GM18520 (cell line): ENCODE measurements at regions not wholly inside any gene's neighbourhood (a gene's known extent, or its start where the extent isn't known, plus 50 kb on each side); places are given as distances from the start of the nearest gene placed in this dataset.
"Not testable (repeated sequence)": the region's sequence is repeated elsewhere in the genome, so short reads cannot be mapped to it uniquely, and the experiment has no call there.

Experiments used
- ATAC-seq: cut with Tn5 transposase; IDR thresholded peaks from one replicate; pipeline ENCODE4 v1.9.1; 2021; ENCODE audit not compliant: unreplicated experiment

DNA sequence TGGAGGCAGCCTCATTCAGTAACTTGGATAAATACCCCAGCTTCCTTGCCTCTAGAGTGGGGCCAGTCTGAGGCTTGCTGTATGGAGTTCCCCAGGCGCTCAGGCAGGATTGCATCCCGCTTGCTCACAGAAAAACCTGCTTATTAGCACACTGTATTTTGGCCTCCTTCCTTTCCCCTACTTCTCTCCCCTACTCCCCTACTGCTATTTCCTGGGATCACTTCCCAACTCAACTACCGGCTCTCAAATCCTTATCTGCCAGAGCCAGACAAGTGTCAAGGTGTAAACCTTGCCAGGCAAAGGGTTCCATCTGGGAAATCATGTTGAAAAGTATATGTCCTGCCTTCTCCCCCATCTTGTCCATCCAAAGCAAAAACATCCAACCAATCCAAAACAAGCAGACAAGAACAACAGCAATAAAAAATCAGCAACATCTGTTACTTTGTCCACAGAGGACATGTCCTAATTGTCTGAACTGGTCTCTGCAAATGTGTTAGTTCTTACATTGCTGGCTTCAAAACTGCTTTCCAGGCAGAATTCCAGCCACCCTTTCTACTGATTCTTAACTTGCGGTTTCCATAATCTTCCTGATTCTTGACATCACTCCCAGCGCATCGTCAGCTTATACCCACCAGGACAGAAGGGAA lies 164.1 kb upstream of the SEMA6A start:
- no peak for ATAC-seq

GRCh38 chr5:116738239-116738614 lies 163.6 kb upstream of the SEMA6A start:
- ATAC-seq = no peak

DNA sequence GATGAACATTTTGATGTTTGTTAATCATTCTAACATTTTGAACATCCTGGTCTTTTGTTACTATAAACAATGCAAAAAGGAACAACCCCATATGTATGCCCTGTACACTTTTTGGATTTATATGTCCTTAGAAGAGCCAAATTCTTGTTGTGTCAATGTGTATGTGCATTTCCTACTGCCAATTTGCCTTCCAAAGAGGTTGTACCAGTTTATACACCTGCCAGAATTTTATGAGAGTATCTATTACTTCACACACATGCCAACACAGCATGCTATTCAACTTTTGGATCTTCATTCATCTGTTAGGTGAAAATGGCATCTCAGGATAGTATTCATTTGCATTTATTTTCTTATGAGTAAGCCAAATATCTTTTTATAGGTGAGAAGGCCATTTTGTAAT lies 162.0 kb upstream of the SEMA6A start:
- ATAC-seq = no peak

GRCh38 chr5:116733991-116734975 lies 159.7 kb upstream of the SEMA6A start:
- no peak for ATAC-seq

- ATAC-seq = no peak
Measured at GRCh38 chr5:116732591-116732990, 158.0 kb upstream of the SEMA6A start.

- ATAC-seq = no peak
Measured at GRCh38 chr5:116731432-116731831, 156.8 kb upstream of the SEMA6A start.

DNA sequence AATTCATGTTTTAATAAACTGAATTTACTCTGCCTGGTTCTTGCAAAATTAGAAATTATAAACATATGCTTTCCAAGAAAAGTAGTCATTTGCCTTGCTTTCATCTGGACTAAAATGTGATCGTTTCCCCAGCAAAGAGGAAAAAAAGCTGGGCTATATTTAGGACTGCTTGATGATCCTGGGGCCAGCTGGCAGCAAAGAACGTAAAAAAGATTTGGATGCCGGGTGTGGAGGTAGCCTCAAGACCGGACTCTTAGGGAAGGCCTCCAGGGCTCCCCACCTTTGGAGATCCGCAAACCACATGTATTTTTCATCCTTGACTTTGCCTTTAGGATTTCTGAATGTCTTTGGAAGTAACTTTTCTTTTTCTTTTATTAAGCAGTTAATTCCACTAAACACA lies 156.1 kb upstream of the SEMA6A start:
- ATAC-seq = no peak

GRCh38 chr5:116730185-116730584 lies 155.6 kb upstream of the SEMA6A start:
- ATAC-seq = no peak

DNA sequence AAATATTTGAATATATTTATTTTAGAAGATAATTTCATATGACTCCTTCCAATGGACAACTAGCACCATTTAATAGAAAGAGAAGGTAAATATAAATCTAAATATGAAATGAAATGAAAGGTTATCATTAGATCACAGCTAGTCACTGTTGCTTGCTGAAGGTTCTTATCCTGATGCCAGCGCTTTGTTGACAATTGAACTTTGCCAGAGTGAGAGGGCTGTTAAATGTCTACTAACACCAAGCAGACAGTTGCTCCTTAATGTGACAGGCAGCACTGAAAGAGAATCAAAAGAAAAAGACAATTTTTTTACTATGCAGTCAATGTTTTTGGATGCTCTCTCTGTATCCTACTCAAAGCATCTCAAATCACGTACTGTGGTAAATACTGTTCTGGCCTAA lies 152.6 kb upstream of the SEMA6A start:
- ATAC-seq = no peak

DNA sequence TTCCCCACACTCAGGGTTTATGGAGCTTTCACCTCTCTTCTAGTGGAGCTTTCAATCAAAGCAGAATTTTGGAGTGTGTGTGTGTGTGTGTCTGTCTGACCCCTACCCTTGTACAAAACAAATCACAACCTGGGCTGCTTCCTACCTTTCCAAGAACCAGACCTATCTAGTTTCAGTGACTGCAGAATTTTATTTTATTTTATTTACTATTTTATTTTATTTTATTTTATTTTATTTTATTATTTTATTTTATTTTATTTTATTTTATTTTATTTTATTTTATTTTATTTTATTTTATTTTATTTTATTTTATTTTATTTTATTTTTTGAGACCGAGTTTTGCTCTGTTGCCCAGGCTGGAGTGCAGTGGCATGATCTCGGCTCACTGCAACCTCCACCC lies 151.6 kb upstream of the SEMA6A start:
- ATAC-seq = not testable (repeated sequence)

DNA sequence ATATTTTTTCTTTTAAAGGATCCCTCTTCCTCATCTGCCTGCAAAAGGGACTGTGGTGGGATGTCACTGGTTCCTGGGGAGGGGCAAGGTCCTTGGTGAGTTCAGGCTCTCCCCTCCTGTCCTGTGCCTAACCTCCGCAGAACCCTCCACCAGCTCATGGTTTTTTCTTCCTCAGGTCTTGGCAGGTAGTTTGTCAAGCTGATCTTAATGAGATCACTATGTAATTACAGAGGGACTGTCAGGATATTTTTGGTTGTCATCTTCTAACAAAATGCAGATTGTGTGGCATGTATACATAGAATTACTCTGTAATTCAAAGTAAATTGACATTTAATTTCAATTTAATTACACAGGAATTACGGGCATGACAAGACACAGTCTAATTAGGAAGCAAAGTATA lies 150.3 kb upstream of the SEMA6A start:
- no peak for ATAC-seq

GRCh38 chr5:116722651-116723050 lies 148.0 kb upstream of the SEMA6A start:
- ATAC-seq = no peak

- ATAC-seq = no peak
Measured at GRCh38 chr5:116719106-116719505, 144.5 kb upstream of the SEMA6A start.

DNA sequence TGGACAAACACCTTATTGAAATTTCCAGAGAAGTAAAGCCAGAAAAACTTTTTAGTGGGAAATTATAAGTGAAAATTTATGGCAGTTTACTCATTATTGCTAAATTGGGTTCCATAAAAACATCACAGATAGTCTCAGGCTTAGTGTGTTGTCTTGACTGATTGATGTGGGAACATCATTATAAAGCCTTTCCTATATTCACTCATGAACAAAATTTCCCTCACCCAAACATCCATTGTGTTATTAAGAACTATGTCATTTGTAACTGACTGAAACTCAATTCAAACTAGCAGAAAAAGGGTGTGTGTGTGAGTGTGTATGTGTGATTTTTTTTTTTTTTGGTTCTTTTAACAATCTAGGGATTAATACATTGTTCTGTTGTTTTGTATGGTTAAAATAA lies 143.7 kb upstream of the SEMA6A start:
- ATAC-seq = no peak

GRCh38 chr5:116709082-116709481 lies 134.5 kb upstream of the SEMA6A start:
- ATAC-seq = no peak

- not testable (repeated sequence) for ATAC-seq
Measured at GRCh38 chr5:116705121-116705519, 130.5 kb upstream of the SEMA6A start.

DNA sequence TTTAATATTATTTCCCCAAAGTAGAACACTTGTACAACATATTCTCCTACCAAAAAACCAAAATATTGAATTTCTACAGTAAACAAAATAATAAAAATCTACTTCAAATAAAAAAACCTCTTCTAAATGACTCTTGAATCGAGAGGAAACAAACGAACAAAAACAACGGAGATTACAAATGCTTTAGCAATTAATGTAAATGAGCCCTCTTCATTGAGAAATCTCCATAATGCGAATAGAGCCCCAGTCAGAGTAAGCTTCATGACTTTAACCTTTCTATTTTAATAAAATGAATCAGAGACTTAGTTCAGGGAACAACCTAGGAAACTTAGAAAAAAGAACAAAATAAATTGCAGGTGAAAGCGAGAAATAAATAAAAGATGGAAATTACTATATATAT lies 129.3 kb upstream of the SEMA6A start:
- ATAC-seq = no peak

DNA sequence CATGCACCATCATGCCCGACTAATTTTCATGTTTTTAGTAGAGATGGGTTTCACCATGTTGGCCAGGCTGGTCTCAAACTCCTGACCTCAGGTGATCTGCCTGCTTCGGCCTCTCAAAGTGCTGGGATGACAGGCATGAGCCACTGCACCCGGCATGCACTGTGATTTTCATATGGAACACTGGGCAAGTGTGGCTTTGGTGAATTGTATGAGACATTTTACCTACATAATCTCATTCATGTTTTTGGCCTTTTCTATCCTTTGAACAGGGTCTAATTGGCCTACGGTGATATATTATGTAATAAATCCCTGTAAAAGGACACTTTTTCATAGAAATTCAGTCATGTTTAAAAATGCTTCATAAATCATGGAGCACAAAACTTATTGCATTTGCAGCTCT lies 128.7 kb upstream of the SEMA6A start:
- no peak for ATAC-seq

GRCh38 chr5:116702776-116703175 lies 128.2 kb upstream of the SEMA6A start:
- ATAC-seq = no peak

- ATAC-seq = no peak
Measured at GRCh38 chr5:116699332-116699731, 124.7 kb upstream of the SEMA6A start.

- ATAC-seq = peak; percentile 66
Measured at GRCh38 chr5:116696366-116696765, 121.7 kb upstream of the SEMA6A start.

- ATAC-seq = no peak
Measured at GRCh38 chr5:116695681-116696080, 121.1 kb upstream of the SEMA6A start.
